ENCODE measurements at regions not wholly inside any gene's neighbourhood (a gene's known extent, or its start where the extent isn't known, plus 50 kb on each side); places are given as distances from the start of the nearest gene placed in this dataset.

- no peak overlapping the region for H3K27ac ChIP-seq
- no peaks in the 10 kb centered on the region for H3K36me3 ChIP-seq
- no peak overlapping the region for H3K4me3 ChIP-seq
- no peak for TF ChIP-seq POLR2A (IDR thresholded peaks at IDR 0.05)
- 50% methylated on average over 1 of the region's 1 CpG; no CpG with 5 or more reads in 1 of the 2 donors for WGBS, 2 donors (ENCODE audit: low coverage in 1 of 2)
- no peaks in the 10 kb centered on the region for H3K27me3 ChIP-seq
- H3K4me1 ChIP-seq = no peaks in the 10 kb centered on the region
- DNase-seq = no peak
- intact Hi-C loops (cut with DNase I; ENCODE audit: low total_unique reads) (no loop called here), in situ Hi-C loops (cut with MboI; ENCODE audit: low pct_ligation_motif_present in 1 of 4, low pct_unique_long_range_greater_than_20kb in 1 of 4, low sequenced_read_pairs in 3 of 4) (no loop called here)
- H3K9me3 ChIP-seq = no peaks in the 10 kb centered on the region
Measured at GRCh38 chr20:7692478-7692877, 247.8 kb downstream of the HAO1 start.

GRCh38 chr20:7693761-7694160 lies 246.5 kb downstream of the HAO1 start:
- in situ Hi-C loops (cut with MboI; ENCODE audit: low pct_ligation_motif_present in 1 of 4, low pct_unique_long_range_greater_than_20kb in 1 of 4, low sequenced_read_pairs in 3 of 4) = no loop called here
- Histone ChIP-seq H3K36me3 (no peaks in the 10 kb centered on the region), H3K27ac (no peak overlapping the region), H3K4me1 (no peaks in the 10 kb centered on the region), H3K9me3 (no peaks in the 10 kb centered on the region), H3K4me3 (no peak overlapping the region), H3K27me3 (no peaks in the 10 kb centered on the region)
- no peak for DNase-seq
- TF ChIP-seq CTCF (IDR thresholded peaks at IDR 0.05) (no peak), POLR2A (IDR thresholded peaks at IDR 0.05) (no peak), POLR2AphosphoS5 (IDR thresholded peaks at IDR 0.05) (no peak), EP300 (IDR thresholded peaks at IDR 0.05; ENCODE audit: low read depth) (no peak)
- intact Hi-C loops (cut with DNase I; ENCODE audit: low total_unique reads) = no loop called here

GRCh38 chr20:7695051-7695495 lies 245.2 kb downstream of the HAO1 start:
- no peaks in the 10 kb centered on the region for H3K4me1 ChIP-seq
- H3K4me3 ChIP-seq = no peak overlapping the region
- 45 to 50% methylated on average over 5 of the region's 5 CpGs for WGBS, 2 donors (ENCODE audit: low coverage in 1 of 2)
- H3K9me3 ChIP-seq = no peaks in the 10 kb centered on the region
- intact Hi-C loops (cut with DNase I; ENCODE audit: low total_unique reads) (no loop called here), in situ Hi-C loops (cut with MboI; ENCODE audit: low pct_ligation_motif_present in 1 of 4, low pct_unique_long_range_greater_than_20kb in 1 of 4, low sequenced_read_pairs in 3 of 4) (no loop called here)
- H3K36me3 ChIP-seq = no peaks in the 10 kb centered on the region
- H3K27me3 ChIP-seq = no peaks in the 10 kb centered on the region
- TF ChIP-seq EP300 (IDR thresholded peaks at IDR 0.05; ENCODE audit: low read depth) (no peak), POLR2AphosphoS5 (IDR thresholded peaks at IDR 0.05) (no peak), POLR2A (IDR thresholded peaks at IDR 0.05) (no peak), CTCF (IDR thresholded peaks at IDR 0.05) (no peak)
- H3K27ac ChIP-seq = no peak overlapping the region
- no peak for DNase-seq

GRCh38 chr20:7695635-7696034 lies 244.6 kb downstream of the HAO1 start:
- in situ Hi-C loops (cut with MboI; ENCODE audit: low pct_ligation_motif_present in 1 of 4, low pct_unique_long_range_greater_than_20kb in 1 of 4, low sequenced_read_pairs in 3 of 4) = no loop called here
- Histone ChIP-seq H3K9me3 (no peaks in the 10 kb centered on the region), H3K27ac (no peak overlapping the region), H3K36me3 (no peaks in the 10 kb centered on the region), H3K4me1 (no peaks in the 10 kb centered on the region), H3K4me3 (no peak overlapping the region), H3K27me3 (no peaks in the 10 kb centered on the region)
- DNase-seq = no peak
- TF ChIP-seq CTCF (IDR thresholded peaks at IDR 0.05) = no peak
- TF ChIP-seq POLR2A (IDR thresholded peaks at IDR 0.05) = no peak
- no peak for TF ChIP-seq EP300 (IDR thresholded peaks at IDR 0.05; ENCODE audit: low read depth)
- no peak for TF ChIP-seq POLR2AphosphoS5 (IDR thresholded peaks at IDR 0.05)
- intact Hi-C loops (cut with DNase I; ENCODE audit: low total_unique reads) = no loop called here

- Histone ChIP-seq H3K9me3 (no peaks in the 10 kb centered on the region), H3K36me3 (no peaks in the 10 kb centered on the region), H3K27me3 (no peaks in the 10 kb centered on the region), H3K27ac (no peak overlapping the region), H3K4me1 (no peaks in the 10 kb centered on the region), H3K4me3 (no peak overlapping the region)
- TF ChIP-seq EP300 (IDR thresholded peaks at IDR 0.05; ENCODE audit: low read depth) (no peak), POLR2A (IDR thresholded peaks at IDR 0.05) (no peak), POLR2AphosphoS5 (IDR thresholded peaks at IDR 0.05) (no peak), CTCF (IDR thresholded peaks at IDR 0.05) (no peak)
- WGBS, 2 donors (ENCODE audit: low coverage in 1 of 2) = 52 to 60% methylated on average over 1 of the region's 1 CpG
- DNase-seq = no peak
- in situ Hi-C loops (cut with MboI; ENCODE audit: low pct_ligation_motif_present in 1 of 4, low pct_unique_long_range_greater_than_20kb in 1 of 4, low sequenced_read_pairs in 3 of 4) (no loop called here), intact Hi-C loops (cut with DNase I; ENCODE audit: low total_unique reads) (no loop called here)
Measured at GRCh38 chr20:7696311-7696710, 243.9 kb downstream of the HAO1 start.

Data from transverse colon (tissue), 4 donors.